ENCODE measurements at regions not wholly inside any gene's neighbourhood (a gene's known extent, or its start where the extent isn't known, plus 50 kb on each side); places are given as distances from the start of the nearest gene placed in this dataset. TPM values are rescaled to one million over a fixed set of nuclear protein-coding genes. Genes with fewer than 3 reads are reported as not detected.

GRCh38 chrX:580030-580429, 50.6 kb upstream of the SHOX start:
- Histone ChIP-seq H3K4me3 (no peak overlapping the region), H3K9me3 (ENCODE audit: control insufficient read depth in 4 of 4, insufficient read depth in 3 of 4, low read length in 3 of 4) (peaks cover 0 to 12% (median 3%) of the 10 kb centered on the region in 4 donors), H3K27ac (ENCODE audit: low read depth in 1 of 2, low read length in 1 of 2) (no peak overlapping the region), H3K9ac (ENCODE audit: insufficient read depth in 1 of 2, low read length in 2 of 2) (no peak overlapping the region), H3K27me3 (ENCODE audit: control insufficient read depth in 3 of 3, insufficient read depth in 3 of 3, low read length in 2 of 3) (no peaks in the 10 kb centered on the region), H3K4me1 (ENCODE audit: control insufficient read depth in 5 of 5, insufficient read depth in 5 of 5, low read length in 5 of 5) (no peaks in the 10 kb centered on the region), H3K36me3 (ENCODE audit: control insufficient read depth in 4 of 4, insufficient read depth in 4 of 4, low read length in 4 of 4) (no peaks in the 10 kb centered on the region)
- TF ChIP-seq CTCF (IDR thresholded peaks at IDR 0.05; ENCODE audit: control extremely low read depth, extremely low read depth) = no peak
- ATAC-seq (ENCODE audit: insufficient read depth, low FRiP score) (no peak), DNase-seq (peak; percentile 54 to 64 (median 60))
- WGBS, 2 donors = 49 to 52% methylated on average over 7 of the region's 7 CpGs

Small RNA genes in the stretch of these regions (small RNA-seq; reads per million reads assigned to genes)
- gene KRT18P53 (ENCODE audit: low replicate concordance) = not detected

All from lung (tissue), 12 donors.